ENCODE measurements at regions not wholly inside any gene's neighbourhood (a gene's known extent, or its start where the extent isn't known, plus 50 kb on each side); places are given as distances from the start of the nearest gene placed in this dataset.

- Histone ChIP-seq H3K27me3 (ENCODE audit: control insufficient read depth in 1 of 2, insufficient read depth in 2 of 2, low read length in 2 of 2) (no peaks in the 10 kb centered on the region), H3K4me1 (ENCODE audit: control insufficient read depth, insufficient read depth, low read length) (no peaks in the 10 kb centered on the region), H3K36me3 (ENCODE audit: control insufficient read depth in 2 of 2, insufficient read depth in 2 of 2, low read length in 2 of 2) (no peaks in the 10 kb centered on the region), H3K4me3 (ENCODE audit: low read length in 2 of 2) (no peak overlapping the region), H3K9me3 (ENCODE audit: control insufficient read depth in 2 of 2, low read length in 2 of 2) (no peaks in the 10 kb centered on the region), H3K27ac (ENCODE audit: low read length) (no peak overlapping the region), H3K9ac (ENCODE audit: low read length in 2 of 2) (no peak overlapping the region)
These were observed 54.5 kb upstream of the NUDT12 start for GRCh38 chr5:103617090-103617489.

GRCh38 chr5:103612545-103612944 is 50.0 kb upstream of the NUDT12 start:
- Histone ChIP-seq H3K27me3 (ENCODE audit: control insufficient read depth in 1 of 2, insufficient read depth in 2 of 2, low read length in 2 of 2) (no peaks in the 10 kb centered on the region), H3K4me1 (ENCODE audit: control insufficient read depth, insufficient read depth, low read length) (no peaks in the 10 kb centered on the region)

More at GRCh38 chr5:103612545-103612944, 50.0 kb upstream of the NUDT12 start:
- Histone ChIP-seq H3K4me3 (ENCODE audit: low read length in 2 of 2) (no peak overlapping the region), H3K27ac (ENCODE audit: low read length) (no peak overlapping the region), H3K9me3 (ENCODE audit: control insufficient read depth in 2 of 2, low read length in 2 of 2) (no peaks in the 10 kb centered on the region), H3K36me3 (ENCODE audit: control insufficient read depth in 2 of 2, insufficient read depth in 2 of 2, low read length in 2 of 2) (no peaks in the 10 kb centered on the region), H3K9ac (ENCODE audit: low read length in 2 of 2) (no peak overlapping the region)
